GM10266 (cell line): ENCODE measurements at regions not wholly inside any gene's neighbourhood (a gene's known extent, or its start where the extent isn't known, plus 50 kb on each side); places are given as distances from the start of the nearest gene placed in this dataset.

Experiments used
- DNase-seq: peaks from one replicate; pipeline ENCODE4 v3.0.0; 2012; ENCODE audit errors: extremely low spot score
- TF ChIP-seq, protein P1 (sequence below): IDR thresholded peaks from 2 replicates; pipeline ENCODE4 v1.5.1; 2012; ENCODE audit warnings: mild to moderate bottlenecking, low read depth; ENCODE audit not compliant: control insufficient read depth, insufficient read depth; ENCODE audit errors: missing control alignments

DNA sequence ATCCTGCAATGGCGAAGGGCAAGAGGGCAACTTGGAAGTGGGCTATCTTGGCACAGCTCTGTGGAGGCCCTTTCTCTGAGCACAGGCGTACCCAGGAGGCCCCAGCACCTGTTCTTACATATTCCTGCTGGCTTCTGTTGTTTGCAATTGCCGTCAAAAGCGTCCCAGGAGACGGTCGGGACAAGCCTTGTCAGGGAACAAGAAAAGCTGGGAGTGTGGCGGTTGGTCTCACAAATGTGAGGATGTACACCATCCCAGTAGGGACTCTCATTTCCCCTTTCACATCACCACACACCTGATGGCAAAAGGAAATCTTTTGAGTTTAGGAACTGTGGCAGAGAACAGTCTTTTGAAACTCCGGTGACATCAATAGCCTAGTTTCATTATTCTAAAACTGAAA is 94.7 kb upstream of the EFEMP1 start:
- TF ChIP-seq, protein P1, sequence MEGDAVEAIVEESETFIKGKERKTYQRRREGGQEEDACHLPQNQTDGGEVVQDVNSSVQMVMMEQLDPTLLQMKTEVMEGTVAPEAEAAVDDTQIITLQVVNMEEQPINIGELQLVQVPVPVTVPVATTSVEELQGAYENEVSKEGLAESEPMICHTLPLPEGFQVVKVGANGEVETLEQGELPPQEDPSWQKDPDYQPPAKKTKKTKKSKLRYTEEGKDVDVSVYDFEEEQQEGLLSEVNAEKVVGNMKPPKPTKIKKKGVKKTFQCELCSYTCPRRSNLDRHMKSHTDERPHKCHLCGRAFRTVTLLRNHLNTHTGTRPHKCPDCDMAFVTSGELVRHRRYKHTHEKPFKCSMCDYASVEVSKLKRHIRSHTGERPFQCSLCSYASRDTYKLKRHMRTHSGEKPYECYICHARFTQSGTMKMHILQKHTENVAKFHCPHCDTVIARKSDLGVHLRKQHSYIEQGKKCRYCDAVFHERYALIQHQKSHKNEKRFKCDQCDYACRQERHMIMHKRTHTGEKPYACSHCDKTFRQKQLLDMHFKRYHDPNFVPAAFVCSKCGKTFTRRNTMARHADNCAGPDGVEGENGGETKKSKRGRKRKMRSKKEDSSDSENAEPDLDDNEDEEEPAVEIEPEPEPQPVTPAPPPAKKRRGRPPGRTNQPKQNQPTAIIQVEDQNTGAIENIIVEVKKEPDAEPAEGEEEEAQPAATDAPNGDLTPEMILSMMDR = no peak
- DNase-seq = no peak

DNA sequence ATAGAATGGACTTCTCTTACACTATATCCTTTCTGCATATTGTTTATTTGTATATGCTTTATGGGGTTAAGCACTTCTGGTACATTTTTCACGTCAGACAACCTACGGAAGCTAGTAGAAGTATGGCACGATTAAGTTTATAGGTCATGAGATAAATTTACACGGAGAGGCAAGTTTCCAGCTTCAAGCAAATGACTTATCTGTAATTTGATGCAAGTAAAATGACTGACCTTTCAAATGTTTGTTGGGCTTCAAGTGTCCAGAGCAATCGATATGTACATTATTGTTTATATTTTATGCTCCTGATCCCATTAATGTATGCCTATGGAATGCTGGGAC is 97.5 kb upstream of the EFEMP1 start:
- TF ChIP-seq, protein P1 = no peak
- DNase-seq = no peak

DNA sequence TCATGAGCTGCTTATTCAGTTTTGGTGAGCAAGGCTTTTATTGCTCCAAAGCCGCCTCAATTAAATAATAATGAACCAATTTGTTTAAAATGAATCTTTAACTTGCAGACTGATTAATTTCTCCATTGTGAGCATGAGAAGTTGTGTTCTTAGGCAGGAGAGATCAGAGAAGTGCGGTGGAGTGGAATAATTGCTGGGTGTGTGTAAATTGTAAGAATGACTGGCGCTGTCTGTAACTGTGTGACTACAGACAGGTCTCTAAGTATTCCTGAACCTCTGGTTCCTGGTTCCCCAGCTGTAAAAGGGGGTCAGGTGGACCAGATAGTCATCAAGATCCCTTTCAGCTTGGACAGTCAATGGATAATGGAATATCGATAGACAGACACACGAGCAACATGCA is 98.0 kb upstream of the EFEMP1 start:
- TF ChIP-seq, protein P1 = no peak
- no peak for DNase-seq

DNA sequence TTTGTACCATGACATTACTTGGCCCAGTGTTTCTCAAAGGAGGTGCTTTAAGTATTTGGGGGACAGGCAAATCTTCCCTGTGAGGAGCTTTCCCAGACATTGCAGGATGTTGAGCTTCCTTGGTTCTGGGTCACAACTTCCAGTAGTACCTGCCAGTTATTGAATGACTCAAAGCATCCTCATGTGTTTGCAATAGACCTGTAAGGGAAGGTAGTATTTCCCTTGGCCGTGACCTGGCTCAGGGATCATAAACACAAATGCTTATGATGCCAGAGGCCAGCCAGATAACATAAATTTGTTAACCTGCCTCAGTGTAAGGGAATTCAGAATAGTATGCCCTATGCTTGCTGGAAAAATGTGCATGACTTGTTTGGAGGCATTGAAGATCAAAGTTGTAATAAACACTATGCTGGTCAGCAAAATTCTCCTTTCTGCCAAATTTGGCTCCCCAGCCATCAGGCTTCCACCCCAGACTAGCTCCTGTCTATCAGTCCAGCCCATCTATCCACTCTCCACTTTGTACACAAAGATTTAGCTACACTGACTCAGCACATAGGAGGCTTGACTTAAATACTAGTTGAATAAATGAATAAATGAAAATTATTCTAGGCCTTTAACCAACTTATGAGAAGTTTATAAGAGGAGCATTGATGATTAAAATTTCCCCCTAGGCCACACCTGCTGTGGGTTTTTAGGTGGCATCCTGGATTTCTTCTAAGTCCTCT is 102.0 kb upstream of the EFEMP1 start:
- TF ChIP-seq, protein P1 = no peak
- no peak for DNase-seq

DNA sequence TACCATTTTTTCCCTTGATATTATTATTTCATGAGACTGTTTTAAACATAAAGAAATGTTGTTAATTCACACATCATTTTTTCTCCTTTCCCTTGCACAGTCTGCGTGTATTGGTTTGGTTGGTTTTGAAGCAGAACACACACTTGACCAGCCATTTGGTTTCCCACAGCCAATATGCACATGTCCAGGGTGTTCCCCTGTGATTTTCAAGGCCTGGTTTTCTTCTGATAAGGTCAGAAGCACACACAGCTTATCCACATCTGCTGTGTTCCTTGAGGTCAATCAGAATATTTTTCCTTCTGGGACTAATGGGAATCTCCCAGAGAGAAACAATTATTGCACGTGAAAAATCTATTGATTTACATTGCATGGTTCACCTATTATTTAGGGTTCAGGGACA is 103.2 kb upstream of the EFEMP1 start:
- TF ChIP-seq, protein P1 = no peak

DNA sequence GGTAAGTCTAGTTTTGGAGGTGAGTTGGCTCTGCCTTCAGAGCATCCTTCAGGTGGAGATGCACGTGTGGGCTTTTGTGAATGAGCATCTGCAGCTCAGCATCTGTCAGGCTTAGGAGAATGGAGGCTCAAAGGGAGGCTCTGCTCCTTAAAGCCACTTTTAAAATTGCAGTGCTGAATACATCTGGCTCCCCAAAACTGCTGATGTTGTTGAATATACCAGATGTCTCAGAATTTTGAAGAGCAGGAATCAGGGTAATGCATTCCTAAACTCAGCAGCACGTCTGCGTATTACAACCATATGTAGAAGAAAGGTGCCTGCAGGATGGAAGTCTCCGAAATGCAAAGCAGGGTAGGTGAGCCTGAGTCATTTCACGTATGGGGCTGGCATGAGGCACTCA is 106.5 kb upstream of the EFEMP1 start:
- no peak for DNase-seq
- TF ChIP-seq, protein P1 = no peak

More for the DNA sequence above, 103.2 kb upstream of the EFEMP1 start:
- DNase-seq = no peak

DNA sequence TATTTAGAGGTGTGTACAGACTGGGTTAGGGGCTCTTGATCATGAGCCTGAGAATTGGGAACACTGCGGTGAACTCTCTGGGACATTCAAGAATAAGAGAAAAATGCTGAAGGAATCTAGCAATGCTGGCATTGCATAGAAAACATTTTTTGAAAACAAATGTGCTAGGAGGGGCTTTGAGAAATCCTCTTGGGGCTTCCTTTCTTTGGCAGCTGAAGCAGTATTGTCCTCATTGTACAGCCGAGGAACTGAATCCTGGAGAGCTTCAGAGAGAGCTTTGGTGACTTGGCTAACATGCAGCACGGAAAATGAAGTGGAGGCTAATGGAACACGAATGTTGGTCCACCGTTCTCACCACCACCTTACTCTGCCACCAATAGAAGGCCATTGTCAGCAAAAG is 107.3 kb upstream of the EFEMP1 start:
- no peak for DNase-seq
- TF ChIP-seq, protein P1 = no peak
